Fibroblast of lung (primary cell): ENCODE measurements at regions not wholly inside any gene's neighbourhood (a gene's known extent, or its start where the extent isn't known, plus 50 kb on each side); places are given as distances from the start of the nearest gene placed in this dataset.

Experiments used
- DNase-seq, 2 donors: peaks; one replicate each; pipeline versions ENCODE4 v3.0.0 to v3.0.0-alpha.2; 2010; ENCODE audit warnings: low read depth in 2 of 2
- H2AFZ ChIP-seq: 2 replicates; pipeline ENCODE4 v1.5.1; 2012; ENCODE audit warnings: low read length, control low read depth, inconsistent platforms
- H3K27ac ChIP-seq: 2 replicates; pipeline ENCODE4 v1.5.1; 2011; ENCODE audit warnings: low read length, control low read depth; ENCODE audit not compliant: insufficient read depth
- H3K27me3 ChIP-seq: 2 replicates; pipeline ENCODE4 v1.5.1; 2011; ENCODE audit warnings: mild to moderate bottlenecking, low read length; ENCODE audit not compliant: control insufficient read depth, insufficient read depth
- H3K36me3 ChIP-seq: 2 replicates; pipeline ENCODE4 v1.5.1; 2011; ENCODE audit warnings: low read length; ENCODE audit not compliant: control insufficient read depth, insufficient read depth
- H3K4me1 ChIP-seq: 2 replicates; pipeline ENCODE4 v1.5.1; 2011; ENCODE audit warnings: low read length; ENCODE audit not compliant: control insufficient read depth, insufficient read depth; ENCODE audit errors: extremely low read depth
- H3K4me2 ChIP-seq: 2 replicates; pipeline ENCODE4 v1.5.1; 2011; ENCODE audit warnings: low read length, control low read depth; ENCODE audit not compliant: insufficient read depth; ENCODE audit errors: extremely low read depth
- H3K4me3 ChIP-seq, 4 experiments: fragments of 200-600 bp in 1 of 4; sonication (generic) in 1 of 4; replicated peaks in 1 of 4; 2 replicates each; pipeline ENCODE4 v1.5.1; 2011 to 2016; ENCODE audit warnings: low read length in 4 of 4, low read depth in 3 of 4, mild to moderate bottlenecking in 3 of 4, control low read depth in 2 of 4, inconsistent platforms in 1 of 4, mixed read lengths in 1 of 4; ENCODE audit not compliant: insufficient read depth in 1 of 4; ENCODE audit errors: control extremely low read depth in 1 of 4
- H3K79me2 ChIP-seq: 2 replicates; pipeline ENCODE4 v1.5.1; 2012; ENCODE audit warnings: mild to moderate bottlenecking, low read length, inconsistent platforms; ENCODE audit not compliant: control insufficient read depth, insufficient read depth
- H3K9ac ChIP-seq: 2 replicates; pipeline ENCODE4 v1.5.1; 2011; ENCODE audit warnings: mild to moderate bottlenecking, low read length, control low read depth; ENCODE audit not compliant: insufficient read depth
- H3K9me3 ChIP-seq: 2 replicates; pipeline ENCODE4 v1.5.1; 2012; ENCODE audit warnings: low read depth, low read length; ENCODE audit not compliant: control insufficient read depth, insufficient read depth
- H4K20me1 ChIP-seq: 2 replicates; pipeline ENCODE4 v1.5.1; 2011; ENCODE audit warnings: low read length; ENCODE audit not compliant: control insufficient read depth, insufficient read depth; ENCODE audit errors: extremely low read depth
- EZH2 ChIP-seq: IDR thresholded peaks from 2 replicates; pipeline ENCODE4 v1.5.1; 2012; ENCODE audit warnings: low read length, control low read depth, mild to moderate bottlenecking; ENCODE audit errors: missing control alignments
- TF ChIP-seq, protein P1 (sequence below), 2 donors: IDR thresholded peaks in 1 of 2; conservative IDR thresholded peaks in 1 of 2; 1 replicate in 1 of 2; 2 replicates in 1 of 2; pipeline ENCODE4 v1.5.1; 2011 to 2012; ENCODE audit warnings: low read length in 2 of 2, control low read depth in 1 of 2, inconsistent platforms in 1 of 2, low read depth in 1 of 2, mild to moderate bottlenecking in 1 of 2

DNA sequence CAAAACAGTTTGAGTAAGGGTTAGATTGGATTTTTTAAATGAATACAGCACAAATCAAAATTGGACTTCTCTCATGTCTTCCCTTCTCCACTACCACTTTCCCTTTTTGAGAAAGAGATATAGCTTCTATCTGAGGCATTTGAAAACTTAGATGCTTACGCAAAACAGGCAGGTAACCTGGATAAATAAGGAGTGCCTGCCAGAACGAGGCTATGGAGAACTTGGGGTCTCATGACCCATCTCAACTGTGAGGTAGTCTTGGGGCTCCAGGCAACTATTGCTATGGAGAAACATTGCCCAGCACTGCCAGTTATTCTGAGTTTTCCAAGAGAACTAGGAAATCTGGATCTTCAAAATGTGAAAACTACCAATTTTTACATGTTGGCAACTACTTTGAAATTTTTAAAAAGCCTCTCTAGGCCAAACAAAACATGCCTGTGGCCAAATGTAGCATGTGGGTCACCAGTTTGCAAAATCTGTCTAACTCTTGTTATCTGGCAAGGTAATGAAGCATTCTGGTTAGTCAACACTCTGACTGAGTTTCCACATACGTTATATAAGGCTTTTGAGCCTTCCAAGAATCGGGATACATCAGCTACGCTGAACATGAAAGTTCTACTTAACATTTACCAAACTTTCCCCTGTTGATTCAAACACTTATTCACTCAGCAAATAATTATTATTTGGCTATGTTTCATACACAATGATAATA lies 752.7 kb downstream of the KCNA4 start:
- Histone ChIP-seq H3K27ac (no peak overlapping the region), H2AFZ (no peak overlapping the region), H3K4me1 (no peaks in the 10 kb centered on the region), H3K9me3 (no peaks in the 10 kb centered on the region), H4K20me1 (no peaks in the 10 kb centered on the region), H3K9ac (no peak overlapping the region), H3K79me2 (no peaks in the 10 kb centered on the region), H3K27me3 (no peaks in the 10 kb centered on the region), H3K4me3 (no peak overlapping the region), H3K4me2 (no peak overlapping the region), H3K36me3 (no peaks in the 10 kb centered on the region)
- TF ChIP-seq, protein P1, sequence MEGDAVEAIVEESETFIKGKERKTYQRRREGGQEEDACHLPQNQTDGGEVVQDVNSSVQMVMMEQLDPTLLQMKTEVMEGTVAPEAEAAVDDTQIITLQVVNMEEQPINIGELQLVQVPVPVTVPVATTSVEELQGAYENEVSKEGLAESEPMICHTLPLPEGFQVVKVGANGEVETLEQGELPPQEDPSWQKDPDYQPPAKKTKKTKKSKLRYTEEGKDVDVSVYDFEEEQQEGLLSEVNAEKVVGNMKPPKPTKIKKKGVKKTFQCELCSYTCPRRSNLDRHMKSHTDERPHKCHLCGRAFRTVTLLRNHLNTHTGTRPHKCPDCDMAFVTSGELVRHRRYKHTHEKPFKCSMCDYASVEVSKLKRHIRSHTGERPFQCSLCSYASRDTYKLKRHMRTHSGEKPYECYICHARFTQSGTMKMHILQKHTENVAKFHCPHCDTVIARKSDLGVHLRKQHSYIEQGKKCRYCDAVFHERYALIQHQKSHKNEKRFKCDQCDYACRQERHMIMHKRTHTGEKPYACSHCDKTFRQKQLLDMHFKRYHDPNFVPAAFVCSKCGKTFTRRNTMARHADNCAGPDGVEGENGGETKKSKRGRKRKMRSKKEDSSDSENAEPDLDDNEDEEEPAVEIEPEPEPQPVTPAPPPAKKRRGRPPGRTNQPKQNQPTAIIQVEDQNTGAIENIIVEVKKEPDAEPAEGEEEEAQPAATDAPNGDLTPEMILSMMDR (conservative IDR thresholded peaks at IDR 0.05 in 1 of 2, IDR thresholded peaks at IDR 0.05 in 1 of 2; ENCODE audit: low read depth in 1 of 2, low read length in 2 of 2): no peak
- no peak for TF ChIP-seq EZH2
- DNase-seq: peak in 1 of 2 donors; percentile 85

DNA sequence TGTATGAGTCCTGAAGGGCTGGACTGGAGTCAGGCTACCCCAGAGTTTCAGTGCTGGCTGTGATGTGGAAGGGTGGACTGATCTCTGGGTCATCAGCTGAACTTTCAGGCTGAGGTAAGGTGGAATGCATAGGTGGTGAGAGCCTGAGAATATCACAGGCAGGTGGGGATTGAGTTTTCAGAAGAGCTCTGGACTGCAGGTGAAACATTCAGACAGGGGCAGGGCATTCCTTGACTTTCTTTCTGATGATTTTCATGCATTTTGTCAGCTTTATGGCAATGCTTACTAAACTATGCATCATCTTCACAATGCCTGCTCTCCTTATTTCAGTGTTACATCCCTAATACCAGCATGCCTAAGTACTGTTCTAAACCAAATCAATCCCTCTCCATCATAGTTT lies 755.0 kb downstream of the KCNA4 start:
- no peaks in the 10 kb centered on the region for H3K9me3 ChIP-seq

DNA sequence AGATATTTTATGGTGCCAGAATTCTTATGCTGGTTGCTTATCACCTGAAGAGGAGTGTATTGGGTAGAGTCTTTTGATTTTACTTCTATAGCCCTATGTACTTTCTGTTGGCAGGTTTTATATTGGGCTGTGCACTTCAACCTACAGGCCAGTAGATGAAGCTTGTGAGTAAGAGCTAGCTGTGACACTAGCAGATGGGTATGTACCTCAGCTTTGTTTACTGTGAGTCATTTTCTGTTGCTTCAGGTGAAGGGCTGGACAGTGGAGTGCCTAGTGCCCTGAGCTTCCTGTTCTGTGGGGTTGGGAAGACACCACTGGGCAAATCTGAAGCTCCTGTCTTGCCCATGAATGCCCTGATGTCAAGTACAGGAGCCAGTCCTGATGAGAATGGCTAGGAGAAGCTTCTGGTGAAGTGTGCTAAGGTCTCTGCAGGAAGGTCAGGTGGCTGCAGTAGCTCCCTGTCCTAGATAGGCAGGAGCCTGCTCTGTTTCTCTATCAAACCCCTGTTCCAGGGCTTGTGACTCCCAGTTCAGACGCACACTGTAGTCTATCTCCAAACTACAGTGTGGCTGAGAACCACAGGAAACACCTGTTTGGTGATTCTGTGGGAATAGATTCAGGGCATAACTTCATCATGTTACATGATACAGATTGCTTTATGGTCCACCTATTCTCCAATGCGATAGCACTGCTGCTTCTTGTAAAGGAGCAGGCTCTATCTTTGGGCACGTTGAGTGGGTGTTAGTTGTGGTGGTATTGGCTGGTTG lies 755.7 kb downstream of the KCNA4 start:
- Histone ChIP-seq H2AFZ (no peak overlapping the region), H3K9me3 (no peaks in the 10 kb centered on the region), H3K27me3 (no peaks in the 10 kb centered on the region), H3K27ac (no peak overlapping the region), H3K4me3 (no peak overlapping the region), H3K36me3 (no peaks in the 10 kb centered on the region), H3K9ac (no peak overlapping the region), H3K4me2 (no peak overlapping the region), H3K79me2 (no peaks in the 10 kb centered on the region), H3K4me1 (no peaks in the 10 kb centered on the region), H4K20me1 (no peaks in the 10 kb centered on the region)
- TF ChIP-seq, protein P1 (conservative IDR thresholded peaks at IDR 0.05 in 1 of 2, IDR thresholded peaks at IDR 0.05 in 1 of 2; ENCODE audit: low read depth in 1 of 2, low read length in 2 of 2): no peak
- TF ChIP-seq EZH2: no peak
- peak; percentile 3 to 74 for DNase-seq

More for the DNA sequence above, 755.0 kb downstream of the KCNA4 start:
- no peaks in the 10 kb centered on the region for H3K27me3 ChIP-seq
- TF ChIP-seq EZH2: no peak
- TF ChIP-seq, protein P1 (conservative IDR thresholded peaks at IDR 0.05 in 1 of 2, IDR thresholded peaks at IDR 0.05 in 1 of 2; ENCODE audit: low read depth in 1 of 2, low read length in 2 of 2): no peak
- no peaks in the 10 kb centered on the region for H3K79me2 ChIP-seq
- no peaks in the 10 kb centered on the region for H3K36me3 ChIP-seq
- H3K9ac ChIP-seq: no peak overlapping the region
- no peak for DNase-seq
- H3K4me1 ChIP-seq: no peaks in the 10 kb centered on the region
- no peaks in the 10 kb centered on the region for H4K20me1 ChIP-seq
- no peak overlapping the region for H3K4me3 ChIP-seq
- H3K27ac ChIP-seq: no peak overlapping the region
- no peak overlapping the region for H3K4me2 ChIP-seq
- no peak overlapping the region for H2AFZ ChIP-seq
